A673 (cell line): ENCODE measurements at regions not wholly inside any gene's neighbourhood (a gene's known extent, or its start where the extent isn't known, plus 50 kb on each side); places are given as distances from the start of the nearest gene placed in this dataset.

ENCODE experiments used
- BruUV-seq: library from RNA; stranded (reverse); fragments of 400-500 nt; replicated peaks from 2 replicates; lab custom pipeline; 2021; lab: Mats Ljungman, UMichigan
- CTCF ChIA-PET: fragments of 300-600 bp; sonication (Branson Sonifier 250); formaldehyde crosslinking; loops from one replicate; lab custom pipeline; 2022; ENCODE audit warnings: antibody characterized with exemption; lab: Charles Lee
- POLR2A ChIA-PET: fragments of 300-600 bp; sonication (Branson Sonifier 250); formaldehyde crosslinking; loops from one replicate; lab custom pipeline; 2022; ENCODE audit warnings: antibody characterized with exemption; ENCODE audit not compliant: low non-redundant PET; lab: Charles Lee
- DNase-seq: peaks from one replicate; pipeline ENCODE4 v3.0.0-alpha.2; 2015; ENCODE audit warnings: low spot score
- H3K27ac ChIP-seq: fragments of 200-600 bp; sonication (generic); 2 replicates; pipeline ENCODE4 v1.5.1; 2016; ENCODE audit warnings: mixed run types, low read depth, mild to moderate bottlenecking, mixed read lengths, antibody characterized with exemption, low read length; ENCODE audit not compliant: poor library complexity, severe bottlenecking
- H3K27me3 ChIP-seq: fragments of 200-600 bp; sonication (generic); replicated peaks from 2 replicates; pipeline ENCODE4 v1.6.1; 2017; ENCODE audit warnings: mixed run types, low read depth, mild to moderate bottlenecking, mixed read lengths, antibody characterized with exemption, low read length; ENCODE audit not compliant: insufficient read depth, poor library complexity
- H3K36me3 ChIP-seq: fragments of 200-600 bp; sonication (generic); 2 replicates; pipeline ENCODE4 v1.6.1; 2016; ENCODE audit warnings: mixed run types, mild to moderate bottlenecking, mixed read lengths, antibody characterized with exemption, low read length; ENCODE audit not compliant: insufficient read depth, poor library complexity, severe bottlenecking
- H3K4me1 ChIP-seq: fragments of 200-600 bp; sonication (generic); 2 replicates; pipeline ENCODE4 v1.6.1; 2017; ENCODE audit warnings: mixed run types, mild to moderate bottlenecking, mixed read lengths, antibody characterized with exemption, low read length; ENCODE audit not compliant: insufficient read depth, poor library complexity, severe bottlenecking
- H3K4me3 ChIP-seq: fragments of 200-600 bp; sonication (generic); 2 replicates; pipeline ENCODE4 v1.5.1; 2016; ENCODE audit warnings: low read depth, mixed run types, mild to moderate bottlenecking, mixed read lengths, low read length; ENCODE audit not compliant: poor library complexity, severe bottlenecking
- H3K9me3 ChIP-seq: fragments of 200-600 bp; sonication (generic); 2 replicates; pipeline ENCODE4 v1.6.1; 2016; ENCODE audit warnings: mixed run types, low read depth, mild to moderate bottlenecking, mixed read lengths, antibody characterized with exemption, low read length; ENCODE audit not compliant: poor library complexity, severe bottlenecking
- EZH2 ChIP-seq: fragments of 200-600 bp; sonication (generic); IDR thresholded peaks from 2 replicates; pipeline ENCODE4 v1.6.1; 2017; ENCODE audit warnings: borderline replicate concordance, low read depth, mild to moderate bottlenecking, mixed read lengths, antibody characterized with exemption, low read length; ENCODE audit not compliant: poor library complexity, severe bottlenecking
- intact Hi-C: fragments of 100-400 bp; cut with micrococcal nuclease; formaldehyde crosslinking; loops from one replicate; pipeline ENCODE4 v1.10.0; 2022; ENCODE audit not compliant: unreplicated experiment
- TF ChIP-seq, protein P1 (sequence below): fragments of 300-800, 200-600 bp; sonication (generic); conservative IDR thresholded peaks from 2 replicates; pipeline ENCODE4 v1.5.1; 2017; ENCODE audit warnings: low read depth, mild to moderate bottlenecking, antibody characterized with exemption, low read length, moderate library complexity, mixed read lengths

DNA sequence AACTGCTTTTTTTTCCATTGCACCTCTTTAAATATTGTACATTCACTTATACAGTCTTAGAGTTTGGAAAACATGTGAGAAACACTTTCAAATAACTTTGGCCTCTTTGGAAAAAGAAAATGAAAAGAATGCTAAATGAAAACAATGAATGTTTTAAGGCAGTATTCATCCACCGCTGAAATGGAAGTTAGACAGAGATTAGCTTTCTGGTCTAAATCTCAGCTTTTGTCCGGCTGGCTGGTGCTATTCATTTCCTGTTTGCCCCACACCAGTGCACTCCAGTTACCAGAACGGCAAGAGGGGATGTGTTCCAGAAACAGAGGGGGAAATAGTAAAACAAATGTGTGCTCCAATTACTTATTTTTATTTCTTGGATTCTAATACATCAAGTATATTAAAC, 1201.3 kb downstream of the EFNB2 start:
- BruUV-seq = no TSS peak
- Histone ChIP-seq H3K27me3 (no peaks in the 10 kb centered on the region), H3K4me3 (no peak overlapping the region), H3K36me3 (no peaks in the 10 kb centered on the region), H3K9me3 (no peaks in the 10 kb centered on the region), H3K27ac (no peak overlapping the region), H3K4me1 (no peaks in the 10 kb centered on the region)
- intact Hi-C loops = no loop called here
- ChIA-PET CTCF (no interaction called here), POLR2A (no interaction called here)
- DNase-seq = no peak
- TF ChIP-seq EZH2 = no peak
- TF ChIP-seq, protein P1, sequence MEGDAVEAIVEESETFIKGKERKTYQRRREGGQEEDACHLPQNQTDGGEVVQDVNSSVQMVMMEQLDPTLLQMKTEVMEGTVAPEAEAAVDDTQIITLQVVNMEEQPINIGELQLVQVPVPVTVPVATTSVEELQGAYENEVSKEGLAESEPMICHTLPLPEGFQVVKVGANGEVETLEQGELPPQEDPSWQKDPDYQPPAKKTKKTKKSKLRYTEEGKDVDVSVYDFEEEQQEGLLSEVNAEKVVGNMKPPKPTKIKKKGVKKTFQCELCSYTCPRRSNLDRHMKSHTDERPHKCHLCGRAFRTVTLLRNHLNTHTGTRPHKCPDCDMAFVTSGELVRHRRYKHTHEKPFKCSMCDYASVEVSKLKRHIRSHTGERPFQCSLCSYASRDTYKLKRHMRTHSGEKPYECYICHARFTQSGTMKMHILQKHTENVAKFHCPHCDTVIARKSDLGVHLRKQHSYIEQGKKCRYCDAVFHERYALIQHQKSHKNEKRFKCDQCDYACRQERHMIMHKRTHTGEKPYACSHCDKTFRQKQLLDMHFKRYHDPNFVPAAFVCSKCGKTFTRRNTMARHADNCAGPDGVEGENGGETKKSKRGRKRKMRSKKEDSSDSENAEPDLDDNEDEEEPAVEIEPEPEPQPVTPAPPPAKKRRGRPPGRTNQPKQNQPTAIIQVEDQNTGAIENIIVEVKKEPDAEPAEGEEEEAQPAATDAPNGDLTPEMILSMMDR = no peak

DNA sequence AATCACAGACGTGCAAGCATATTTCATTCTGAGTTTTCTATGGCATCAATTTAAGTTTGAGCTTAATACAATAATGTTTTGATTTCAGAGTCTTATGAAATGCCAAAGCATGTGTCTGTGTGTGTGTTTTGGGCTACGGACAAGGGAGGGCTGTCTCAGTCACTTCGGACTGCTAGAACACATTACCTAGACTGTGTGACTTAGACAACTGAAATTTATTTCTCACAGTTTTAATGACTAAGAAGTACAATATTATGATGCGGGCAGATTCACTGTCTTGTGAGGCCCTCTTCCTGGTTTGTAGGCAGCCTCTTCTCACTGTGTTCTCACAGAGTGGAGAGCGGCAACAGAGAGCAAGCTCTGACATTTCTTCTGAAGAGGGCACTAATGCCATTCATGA, 1202.0 kb downstream of the EFNB2 start:
- Histone ChIP-seq H3K27me3 (no peaks in the 10 kb centered on the region), H3K36me3 (no peaks in the 10 kb centered on the region), H3K9me3 (no peaks in the 10 kb centered on the region), H3K4me3 (no peak overlapping the region), H3K4me1 (no peaks in the 10 kb centered on the region), H3K27ac (no peak overlapping the region)
- POLR2A ChIA-PET = no interaction called here
- CTCF ChIA-PET = no interaction called here
- no TSS peak for BruUV-seq
- no peak for TF ChIP-seq EZH2
- TF ChIP-seq, protein P1 = no peak
- DNase-seq = no peak
- intact Hi-C loops = no loop called here

DNA sequence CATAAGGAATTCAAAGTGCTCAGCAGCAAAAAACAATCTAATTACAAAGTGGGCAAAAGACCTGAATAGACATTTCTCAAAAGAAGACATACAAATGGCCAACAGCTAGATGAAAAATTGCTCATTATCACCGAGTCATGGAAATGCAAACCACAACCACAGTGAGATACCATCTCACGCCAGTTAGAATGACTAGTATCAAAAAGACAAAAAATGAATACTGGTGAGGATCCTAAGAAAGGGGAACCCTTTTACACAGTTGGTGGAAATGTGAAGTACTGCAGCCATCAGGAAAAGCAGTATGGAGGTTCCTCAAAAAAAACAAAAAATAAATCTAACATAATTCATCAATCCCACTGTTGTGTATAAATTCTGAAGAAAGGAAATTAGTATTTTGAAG, 1206.1 kb downstream of the EFNB2 start:
- CTCF ChIA-PET = no interaction called here
- intact Hi-C loops = no loop called here
- no TSS peak for BruUV-seq

More for the DNA sequence above, 1206.1 kb downstream of the EFNB2 start:
- Histone ChIP-seq H3K4me3 (no peak overlapping the region), H3K9me3 (no peaks in the 10 kb centered on the region), H3K4me1 (no peaks in the 10 kb centered on the region), H3K27ac (no peak overlapping the region), H3K27me3 (no peaks in the 10 kb centered on the region), H3K36me3 (no peaks in the 10 kb centered on the region)
- TF ChIP-seq EZH2 = no peak
- TF ChIP-seq, protein P1 = no peak
- POLR2A ChIA-PET = no interaction called here
- DNase-seq = no peak
